Fibroblast of lung (primary cell): ENCODE measurements at regions not wholly inside any gene's neighbourhood (a gene's known extent, or its start where the extent isn't known, plus 50 kb on each side); places are given as distances from the start of the nearest gene placed in this dataset.
A peak's percentile ranks its signal among the peaks of the same experiment; 100 is the strongest.

Experiments used
- DNase-seq, 2 donors: peaks; one replicate each; pipeline versions ENCODE4 v3.0.0 to v3.0.0-alpha.2; 2010; ENCODE audit warnings: low read depth in 2 of 2
- H2AFZ ChIP-seq: 2 replicates; pipeline ENCODE4 v1.5.1; 2012; ENCODE audit warnings: low read length, control low read depth, inconsistent platforms
- H3K27ac ChIP-seq: 2 replicates; pipeline ENCODE4 v1.5.1; 2011; ENCODE audit warnings: low read length, control low read depth; ENCODE audit not compliant: insufficient read depth
- H3K27me3 ChIP-seq: 2 replicates; pipeline ENCODE4 v1.5.1; 2011; ENCODE audit warnings: mild to moderate bottlenecking, low read length; ENCODE audit not compliant: control insufficient read depth, insufficient read depth
- H3K36me3 ChIP-seq: 2 replicates; pipeline ENCODE4 v1.5.1; 2011; ENCODE audit warnings: low read length; ENCODE audit not compliant: control insufficient read depth, insufficient read depth
- H3K4me1 ChIP-seq: 2 replicates; pipeline ENCODE4 v1.5.1; 2011; ENCODE audit warnings: low read length; ENCODE audit not compliant: control insufficient read depth, insufficient read depth; ENCODE audit errors: extremely low read depth
- H3K4me2 ChIP-seq: 2 replicates; pipeline ENCODE4 v1.5.1; 2011; ENCODE audit warnings: low read length, control low read depth; ENCODE audit not compliant: insufficient read depth; ENCODE audit errors: extremely low read depth
- H3K4me3 ChIP-seq, 4 experiments: fragments of 200-600 bp in 1 of 4; sonication (generic) in 1 of 4; replicated peaks in 1 of 4; 2 replicates each; pipeline ENCODE4 v1.5.1; 2011 to 2016; ENCODE audit warnings: low read length in 4 of 4, low read depth in 3 of 4, mild to moderate bottlenecking in 3 of 4, control low read depth in 2 of 4, inconsistent platforms in 1 of 4, mixed read lengths in 1 of 4; ENCODE audit not compliant: insufficient read depth in 1 of 4; ENCODE audit errors: control extremely low read depth in 1 of 4
- H3K79me2 ChIP-seq: 2 replicates; pipeline ENCODE4 v1.5.1; 2012; ENCODE audit warnings: mild to moderate bottlenecking, low read length, inconsistent platforms; ENCODE audit not compliant: control insufficient read depth, insufficient read depth
- H3K9ac ChIP-seq: 2 replicates; pipeline ENCODE4 v1.5.1; 2011; ENCODE audit warnings: mild to moderate bottlenecking, low read length, control low read depth; ENCODE audit not compliant: insufficient read depth
- H3K9me3 ChIP-seq: 2 replicates; pipeline ENCODE4 v1.5.1; 2012; ENCODE audit warnings: low read depth, low read length; ENCODE audit not compliant: control insufficient read depth, insufficient read depth
- H4K20me1 ChIP-seq: 2 replicates; pipeline ENCODE4 v1.5.1; 2011; ENCODE audit warnings: low read length; ENCODE audit not compliant: control insufficient read depth, insufficient read depth; ENCODE audit errors: extremely low read depth
- EZH2 ChIP-seq: IDR thresholded peaks from 2 replicates; pipeline ENCODE4 v1.5.1; 2012; ENCODE audit warnings: low read length, control low read depth, mild to moderate bottlenecking; ENCODE audit errors: missing control alignments
- TF ChIP-seq, protein P1 (sequence below), 2 donors: IDR thresholded peaks in 1 of 2; conservative IDR thresholded peaks in 1 of 2; 1 replicate in 1 of 2; 2 replicates in 1 of 2; pipeline ENCODE4 v1.5.1; 2011 to 2012; ENCODE audit warnings: low read length in 2 of 2, control low read depth in 1 of 2, inconsistent platforms in 1 of 2, low read depth in 1 of 2, mild to moderate bottlenecking in 1 of 2

DNA sequence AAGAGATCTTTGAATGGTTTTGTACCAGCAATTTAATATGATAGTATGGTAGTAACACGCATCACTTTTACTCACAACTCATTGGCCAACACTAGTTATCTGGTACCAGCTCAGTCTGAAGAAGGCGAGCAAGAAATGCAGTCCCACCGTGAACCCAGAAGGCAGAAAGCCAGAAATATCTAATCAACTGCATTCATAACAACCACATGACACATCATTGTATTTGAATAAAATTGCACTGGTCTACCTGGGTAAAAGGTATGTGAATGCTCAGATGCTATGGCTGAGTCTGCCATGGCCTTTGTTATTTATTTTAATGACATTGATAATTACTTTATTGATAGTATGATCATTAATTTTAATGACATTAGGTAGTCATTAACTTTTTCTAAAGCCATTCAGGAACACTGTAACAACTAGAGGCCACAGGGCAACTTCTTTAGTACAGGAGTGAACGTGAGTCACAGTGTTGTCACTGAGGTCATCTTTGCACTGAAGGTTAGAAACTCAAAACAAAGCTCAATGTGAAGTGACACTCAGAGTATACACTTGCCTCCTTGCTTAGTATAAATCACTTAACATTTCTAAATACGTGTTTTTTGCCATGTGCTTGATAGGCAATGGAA, 475.6 kb upstream of the TNP1 start:
- Histone ChIP-seq H3K4me2 (no peak overlapping the region), H2AFZ (no peak overlapping the region), H3K36me3 (no peaks in the 10 kb centered on the region), H3K9me3 (no peaks in the 10 kb centered on the region), H4K20me1 (no peaks in the 10 kb centered on the region), H3K79me2 (no peaks in the 10 kb centered on the region), H3K9ac (no peak overlapping the region), H3K27me3 (no peaks in the 10 kb centered on the region), H3K4me3 (no peak overlapping the region), H3K27ac (no peak overlapping the region), H3K4me1 (peaks cover 10% of the 10 kb centered on the region)
- TF ChIP-seq, protein P1, sequence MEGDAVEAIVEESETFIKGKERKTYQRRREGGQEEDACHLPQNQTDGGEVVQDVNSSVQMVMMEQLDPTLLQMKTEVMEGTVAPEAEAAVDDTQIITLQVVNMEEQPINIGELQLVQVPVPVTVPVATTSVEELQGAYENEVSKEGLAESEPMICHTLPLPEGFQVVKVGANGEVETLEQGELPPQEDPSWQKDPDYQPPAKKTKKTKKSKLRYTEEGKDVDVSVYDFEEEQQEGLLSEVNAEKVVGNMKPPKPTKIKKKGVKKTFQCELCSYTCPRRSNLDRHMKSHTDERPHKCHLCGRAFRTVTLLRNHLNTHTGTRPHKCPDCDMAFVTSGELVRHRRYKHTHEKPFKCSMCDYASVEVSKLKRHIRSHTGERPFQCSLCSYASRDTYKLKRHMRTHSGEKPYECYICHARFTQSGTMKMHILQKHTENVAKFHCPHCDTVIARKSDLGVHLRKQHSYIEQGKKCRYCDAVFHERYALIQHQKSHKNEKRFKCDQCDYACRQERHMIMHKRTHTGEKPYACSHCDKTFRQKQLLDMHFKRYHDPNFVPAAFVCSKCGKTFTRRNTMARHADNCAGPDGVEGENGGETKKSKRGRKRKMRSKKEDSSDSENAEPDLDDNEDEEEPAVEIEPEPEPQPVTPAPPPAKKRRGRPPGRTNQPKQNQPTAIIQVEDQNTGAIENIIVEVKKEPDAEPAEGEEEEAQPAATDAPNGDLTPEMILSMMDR (conservative IDR thresholded peaks at IDR 0.05 in 1 of 2, IDR thresholded peaks at IDR 0.05 in 1 of 2; ENCODE audit: low read depth in 1 of 2, low read length in 2 of 2) = no peak
- no peak for TF ChIP-seq EZH2
- peak in 1 of 2 donors; percentile 17 for DNase-seq

- H3K27ac ChIP-seq = no peak overlapping the region
- H3K4me3 ChIP-seq = no peak overlapping the region
- no peaks in the 10 kb centered on the region for H4K20me1 ChIP-seq
- no peak overlapping the region for H3K4me2 ChIP-seq
- no peak for TF ChIP-seq EZH2
- TF ChIP-seq, protein P1 (conservative IDR thresholded peaks at IDR 0.05 in 1 of 2, IDR thresholded peaks at IDR 0.05 in 1 of 2; ENCODE audit: low read depth in 1 of 2, low read length in 2 of 2) = no peak
- no peaks in the 10 kb centered on the region for H3K79me2 ChIP-seq
- no peak overlapping the region for H3K9ac ChIP-seq
- DNase-seq = no peak
- no peaks in the 10 kb centered on the region for H3K9me3 ChIP-seq
- no peak overlapping the region for H2AFZ ChIP-seq
- H3K36me3 ChIP-seq = no peaks in the 10 kb centered on the region
- H3K4me1 ChIP-seq = peaks cover 10% of the 10 kb centered on the region
- H3K27me3 ChIP-seq = no peaks in the 10 kb centered on the region
These were observed 474.7 kb upstream of the TNP1 start for GRCh38 chr2:217334561-217334960.

DNA sequence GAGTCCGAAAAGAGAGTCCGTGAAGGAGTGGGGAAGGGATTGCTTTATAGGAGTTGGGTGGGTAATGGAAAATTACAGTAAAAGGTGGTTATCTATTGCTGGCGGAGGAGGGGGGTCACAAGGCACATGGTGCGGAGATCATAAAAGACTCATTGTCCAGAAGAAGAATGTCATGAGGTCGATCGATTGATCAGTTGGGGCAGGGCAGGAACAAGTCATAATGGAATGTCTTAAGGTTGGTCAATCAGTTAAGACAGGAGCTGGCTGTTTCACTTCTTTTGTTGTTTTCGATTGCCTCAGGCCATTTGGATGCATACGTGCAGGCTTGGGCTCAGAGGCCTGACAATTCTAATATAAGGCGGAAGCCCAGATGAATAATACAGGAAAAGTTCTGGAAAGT, 473.0 kb upstream of the TNP1 start:
- no peak for DNase-seq
- Histone ChIP-seq H3K27ac (no peak overlapping the region), H3K79me2 (no peaks in the 10 kb centered on the region), H3K9me3 (no peaks in the 10 kb centered on the region), H3K4me1 (peaks cover 8% of the 10 kb centered on the region), H2AFZ (no peak overlapping the region), H3K4me3 (no peak overlapping the region), H4K20me1 (no peaks in the 10 kb centered on the region), H3K36me3 (no peaks in the 10 kb centered on the region), H3K9ac (no peak overlapping the region), H3K27me3 (no peaks in the 10 kb centered on the region), H3K4me2 (no peak overlapping the region)
- no peak for TF ChIP-seq EZH2
- TF ChIP-seq, protein P1 (conservative IDR thresholded peaks at IDR 0.05 in 1 of 2, IDR thresholded peaks at IDR 0.05 in 1 of 2; ENCODE audit: low read depth in 1 of 2, low read length in 2 of 2) = no peak
